Fibroblast of mammary gland (primary cell): ENCODE measurements at regions not wholly inside any gene's neighbourhood (a gene's known extent, or its start where the extent isn't known, plus 50 kb on each side); places are given as distances from the start of the nearest gene placed in this dataset.

ENCODE experiments used
- DNase-seq: peaks from one replicate; pipeline ENCODE4 v3.0.0-alpha.2; 2010; ENCODE audit warnings: low read depth
- H3K4me3 ChIP-seq: 2 replicates; pipeline ENCODE4 v1.5.1; 2011; ENCODE audit warnings: low read depth, mild to moderate bottlenecking, low read length, moderate library complexity; ENCODE audit not compliant: control insufficient read depth
- CTCF ChIP-seq: conservative IDR thresholded peaks from 2 replicates; pipeline ENCODE4 v1.5.1; 2011; ENCODE audit warnings: low read depth, low read length, inconsistent platforms; ENCODE audit not compliant: control insufficient read depth, insufficient read depth

GRCh38 chr15:70531576-70531975 lies 231.8 kb downstream of the UACA start:
- no peak for TF ChIP-seq CTCF
- DNase-seq: no peak
- no peak overlapping the region for H3K4me3 ChIP-seq

GRCh38 chr15:70530906-70531305 lies 232.5 kb downstream of the UACA start:
- H3K4me3 ChIP-seq: no peak overlapping the region
- no peak for DNase-seq
- no peak for TF ChIP-seq CTCF

- no peak for TF ChIP-seq CTCF
- no peak for DNase-seq
- H3K4me3 ChIP-seq: no peak overlapping the region
Observed at GRCh38 chr15:70530503-70530902, 232.9 kb downstream of the UACA start.

- TF ChIP-seq CTCF: no peak
- no peak overlapping the region for H3K4me3 ChIP-seq
- no peak for DNase-seq
Observed at GRCh38 chr15:70530017-70530499, 233.3 kb downstream of the UACA start.

- no peak overlapping the region for H3K4me3 ChIP-seq
- TF ChIP-seq CTCF: no peak
- no peak for DNase-seq
Observed at GRCh38 chr15:70528816-70529215, 234.5 kb downstream of the UACA start.

- no peak for TF ChIP-seq CTCF
- DNase-seq: no peak
- H3K4me3 ChIP-seq: no peak overlapping the region
Observed at GRCh38 chr15:70528270-70528706, 235.1 kb downstream of the UACA start.

- DNase-seq: no peak
- H3K4me3 ChIP-seq: no peak overlapping the region
- TF ChIP-seq CTCF: no peak
Observed at GRCh38 chr15:70526974-70527325, 236.4 kb downstream of the UACA start.
